Activated CD8-positive, alpha-beta T cell treated with anti-CD3 and anti-CD28 coated beads for 36 hours (primary cell): ENCODE measurements at regions not wholly inside any gene's neighbourhood (a gene's known extent, or its start where the extent isn't known, plus 50 kb on each side); places are given as distances from the start of the nearest gene placed in this dataset.

Experiments used
- ATAC-seq: fragments of 200-7000 bp; cut with Tn5 transposase; one replicate; pipeline ENCODE4 v1.10.0; 2021; ENCODE audit warnings: mild to moderate bottlenecking, moderate library complexity
- CTCF ChIA-PET: fragments of 350-600 bp; sonication (Branson Sonifier 250); formaldehyde crosslinking; loops from one replicate; lab custom pipeline; 2021; ENCODE audit warnings: antibody characterized with exemption; lab: Charles Lee
- POLR2A ChIA-PET: fragments of 350-600 bp; sonication (Branson Sonifier 250); formaldehyde crosslinking; loops from one replicate; lab custom pipeline; 2021; ENCODE audit warnings: antibody characterized with exemption; lab: Charles Lee
- DNase-seq: peaks from one replicate; pipeline ENCODE4 v3.0.0-alpha.2; 2020
- H3K27ac Mint-ChIP-seq: one replicate; pipeline ENCODE4 v1.8.0; 2021; ENCODE audit warnings: mild to moderate bottlenecking, mixed read lengths
- H3K27me3 Mint-ChIP-seq: one replicate; pipeline ENCODE4 v1.8.0; 2021; ENCODE audit warnings: mixed read lengths
- H3K36me3 Mint-ChIP-seq: one replicate; pipeline ENCODE4 v1.8.0; 2021; ENCODE audit warnings: low read depth, mixed read lengths
- H3K4me1 Mint-ChIP-seq: one replicate; pipeline ENCODE4 v1.8.0; 2021; ENCODE audit warnings: low read depth, mixed read lengths
- H3K4me3 Mint-ChIP-seq: one replicate; pipeline ENCODE4 v1.8.0; 2021; ENCODE audit warnings: mild to moderate bottlenecking, moderate library complexity, mixed read lengths
- H3K9me3 Mint-ChIP-seq: one replicate; pipeline ENCODE4 v1.8.0; 2021; ENCODE audit warnings: mixed read lengths
- intact Hi-C: fragments of 100-400 bp; cut with micrococcal nuclease; formaldehyde crosslinking; loops from one replicate; pipeline ENCODE4 v1.10.0; 2022
- TF ChIP-seq, protein P1 (sequence below): fragments of 200-600 bp; IDR thresholded peaks from one replicate; pipeline ENCODE4 v1.8.0; 2022; ENCODE audit warnings: antibody characterized with exemption, mild to moderate bottlenecking

DNA sequence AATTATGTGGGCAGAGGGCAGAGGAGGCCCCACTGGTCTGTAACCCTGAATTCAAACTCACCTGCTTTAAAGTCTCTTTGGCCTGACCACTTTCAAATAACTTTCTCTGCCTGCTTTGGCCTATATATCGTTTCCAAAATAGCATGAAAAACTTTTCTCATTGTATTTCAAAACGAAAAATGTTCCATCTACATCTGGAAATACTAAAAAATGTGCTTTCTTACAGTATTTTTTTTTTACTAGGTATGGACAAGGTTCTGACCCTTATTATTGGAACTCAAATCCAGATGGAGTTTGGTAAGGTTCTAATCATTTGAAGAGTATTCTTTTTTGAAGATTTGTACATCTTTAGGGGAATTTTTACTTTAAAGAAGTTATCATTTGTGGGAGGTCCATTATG lies 241.9 kb downstream of the PAX1 start:
- H3K4me3 Mint-ChIP-seq, result no peak overlapping the region
- peaks cover 10% of the 10 kb centered on the region for H3K9me3 Mint-ChIP-seq
- no peak for DNase-seq
- no peaks in the 10 kb centered on the region for H3K4me1 Mint-ChIP-seq
- POLR2A ChIA-PET, result no interaction called here
- H3K27me3 Mint-ChIP-seq, result no peaks in the 10 kb centered on the region
- no peak overlapping the region for H3K27ac Mint-ChIP-seq
- ATAC-seq, result no peak
- CTCF ChIA-PET, result no interaction called here
- H3K36me3 Mint-ChIP-seq, result no peaks in the 10 kb centered on the region
- TF ChIP-seq, protein P1, sequence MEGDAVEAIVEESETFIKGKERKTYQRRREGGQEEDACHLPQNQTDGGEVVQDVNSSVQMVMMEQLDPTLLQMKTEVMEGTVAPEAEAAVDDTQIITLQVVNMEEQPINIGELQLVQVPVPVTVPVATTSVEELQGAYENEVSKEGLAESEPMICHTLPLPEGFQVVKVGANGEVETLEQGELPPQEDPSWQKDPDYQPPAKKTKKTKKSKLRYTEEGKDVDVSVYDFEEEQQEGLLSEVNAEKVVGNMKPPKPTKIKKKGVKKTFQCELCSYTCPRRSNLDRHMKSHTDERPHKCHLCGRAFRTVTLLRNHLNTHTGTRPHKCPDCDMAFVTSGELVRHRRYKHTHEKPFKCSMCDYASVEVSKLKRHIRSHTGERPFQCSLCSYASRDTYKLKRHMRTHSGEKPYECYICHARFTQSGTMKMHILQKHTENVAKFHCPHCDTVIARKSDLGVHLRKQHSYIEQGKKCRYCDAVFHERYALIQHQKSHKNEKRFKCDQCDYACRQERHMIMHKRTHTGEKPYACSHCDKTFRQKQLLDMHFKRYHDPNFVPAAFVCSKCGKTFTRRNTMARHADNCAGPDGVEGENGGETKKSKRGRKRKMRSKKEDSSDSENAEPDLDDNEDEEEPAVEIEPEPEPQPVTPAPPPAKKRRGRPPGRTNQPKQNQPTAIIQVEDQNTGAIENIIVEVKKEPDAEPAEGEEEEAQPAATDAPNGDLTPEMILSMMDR, result no peak
- intact Hi-C loops, result no loop called here

DNA sequence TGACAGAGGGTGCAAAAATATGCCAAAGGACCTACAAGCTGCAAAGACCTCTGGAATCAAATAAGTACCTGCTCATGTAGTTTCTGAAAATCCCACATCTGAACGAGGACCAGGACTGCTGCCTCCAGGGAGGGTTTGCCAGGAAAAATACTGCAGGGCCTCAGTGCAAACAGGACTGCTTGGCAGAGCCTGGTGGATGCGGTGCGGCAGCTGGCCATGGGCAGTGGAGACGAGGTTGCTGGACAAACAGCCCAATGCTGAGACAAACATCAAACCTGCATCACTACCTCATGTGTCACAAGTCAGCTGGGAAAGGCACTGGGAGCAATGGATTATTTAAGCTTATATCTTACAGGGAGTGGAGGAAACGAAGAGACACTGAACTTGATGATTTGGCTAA lies 238.8 kb downstream of the PAX1 start:
- H3K27me3 Mint-ChIP-seq, result no peaks in the 10 kb centered on the region
- no peaks in the 10 kb centered on the region for H3K4me1 Mint-ChIP-seq
- DNase-seq (no peak), ATAC-seq (no peak)
- H3K4me3 Mint-ChIP-seq, result no peak overlapping the region
- CTCF ChIA-PET, result no interaction called here
- TF ChIP-seq, protein P1, result no peak
- POLR2A ChIA-PET, result no interaction called here
- intact Hi-C loops, result no loop called here
- peaks cover 15% of the 10 kb centered on the region for H3K9me3 Mint-ChIP-seq
- no peaks in the 10 kb centered on the region for H3K36me3 Mint-ChIP-seq
- no peak overlapping the region for H3K27ac Mint-ChIP-seq

DNA sequence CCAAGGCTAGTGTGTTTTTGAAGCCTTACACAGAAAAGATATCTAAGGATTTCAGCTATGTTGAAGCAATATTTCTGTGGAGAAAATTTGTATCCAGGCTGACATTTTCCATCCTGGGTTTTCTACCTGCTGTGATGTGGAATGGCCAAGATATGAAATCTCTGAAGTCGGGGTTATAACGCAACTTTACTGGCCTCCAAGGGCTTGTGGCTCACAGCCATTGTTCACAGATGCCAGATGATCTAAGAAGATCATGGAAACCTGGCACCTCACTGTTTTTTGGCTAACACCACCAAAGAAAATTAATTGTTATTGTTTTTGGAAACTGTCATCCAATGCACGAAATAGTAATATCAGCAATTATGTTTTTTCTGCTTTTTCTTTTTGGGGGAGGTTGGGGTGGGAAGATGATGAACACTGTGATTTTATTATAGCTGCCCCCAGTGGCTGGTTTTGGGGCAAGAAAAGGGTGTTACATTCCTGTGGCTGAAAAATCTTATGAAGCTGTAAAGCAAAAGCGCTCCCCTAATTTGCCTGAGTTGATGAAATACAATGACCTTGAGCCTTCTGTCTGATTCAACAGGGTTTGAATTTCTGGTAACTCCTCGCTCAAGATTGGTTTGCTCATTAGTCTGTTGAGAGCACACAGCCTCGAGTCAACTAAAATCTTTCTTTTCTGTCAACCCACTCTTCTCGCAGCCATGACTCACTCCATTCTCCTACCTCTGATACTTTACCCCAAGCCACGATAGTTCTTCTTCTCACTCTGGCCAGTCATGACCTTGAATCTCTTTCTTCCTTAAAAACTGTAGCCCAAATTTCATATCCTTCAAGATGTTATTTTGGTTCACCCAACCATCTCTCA lies 236.7 kb downstream of the PAX1 start:
- Mint-ChIP-seq H3K36me3 (no peaks in the 10 kb centered on the region), H3K4me1 (no peaks in the 10 kb centered on the region), H3K27ac (no peak overlapping the region), H3K27me3 (no peaks in the 10 kb centered on the region), H3K4me3 (no peak overlapping the region), H3K9me3 (peaks cover 13% of the 10 kb centered on the region)
- no peak for ATAC-seq
- POLR2A ChIA-PET, result no interaction called here
- TF ChIP-seq, protein P1, result no peak
- intact Hi-C loops, result no loop called here
- DNase-seq, result no peak
- CTCF ChIA-PET, result no interaction called here

DNA sequence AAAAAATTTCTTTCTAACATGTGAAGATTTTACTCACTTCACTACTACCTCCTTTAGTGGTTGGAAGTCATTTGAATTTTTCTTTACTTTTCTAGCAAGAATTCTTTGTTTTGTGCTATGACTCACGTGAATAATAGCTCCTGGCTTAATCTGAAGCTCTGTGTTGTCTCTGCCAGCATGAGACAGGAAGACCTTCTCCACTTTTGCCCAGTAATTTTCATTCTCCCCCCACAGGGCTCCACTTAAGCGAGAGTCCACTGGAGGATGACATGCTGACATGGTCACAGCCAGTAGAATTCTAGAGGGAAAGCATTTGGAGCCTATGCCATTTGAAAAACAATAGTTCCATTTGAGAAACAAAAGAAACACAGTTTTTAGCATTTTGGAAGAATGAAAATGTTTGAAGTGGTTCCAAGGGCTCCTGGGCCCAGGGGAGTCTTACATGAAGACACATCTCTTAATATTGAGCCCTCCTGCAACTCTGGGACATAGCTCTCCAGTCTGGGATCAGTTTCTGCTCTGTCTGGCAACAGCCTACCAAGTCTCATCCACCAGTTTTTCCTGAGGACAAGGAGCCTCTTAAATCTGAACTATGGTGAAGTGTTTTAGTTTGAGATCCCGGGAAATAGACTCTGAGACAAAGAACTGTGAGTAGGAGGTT lies 231.4 kb downstream of the PAX1 start:
- ATAC-seq (no peak), DNase-seq (no peak)
- intact Hi-C loops, result no loop called here
- POLR2A ChIA-PET, result no interaction called here
- Mint-ChIP-seq H3K36me3 (no peaks in the 10 kb centered on the region), H3K4me3 (no peak overlapping the region), H3K4me1 (no peaks in the 10 kb centered on the region), H3K27me3 (no peaks in the 10 kb centered on the region), H3K9me3 (peaks cover 4% of the 10 kb centered on the region), H3K27ac (no peak overlapping the region)
- TF ChIP-seq, protein P1, result no peak
- CTCF ChIA-PET, result no interaction called here

DNA sequence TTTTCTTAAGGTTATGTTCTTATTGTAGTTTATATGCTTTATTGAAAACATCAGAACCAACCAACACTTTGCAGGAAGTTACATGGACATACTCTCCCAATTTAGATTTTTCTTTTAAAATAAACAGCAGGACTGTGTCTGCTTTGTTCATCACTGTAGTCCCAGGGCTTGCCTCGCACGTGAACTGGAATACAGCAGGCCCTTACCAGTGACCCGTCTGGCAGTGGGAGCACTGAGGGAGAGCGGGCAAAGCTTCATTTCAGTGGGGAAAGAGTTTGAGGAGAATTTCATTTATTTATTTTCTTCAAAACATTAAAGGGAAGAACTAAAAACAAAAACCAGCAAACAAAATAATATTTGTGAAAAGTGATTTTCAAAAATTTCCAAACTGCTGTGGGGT lies 230.8 kb downstream of the PAX1 start:
- no peak for DNase-seq
- H3K36me3 Mint-ChIP-seq, result no peaks in the 10 kb centered on the region
- POLR2A ChIA-PET, result no interaction called here
- H3K27ac Mint-ChIP-seq, result no peak overlapping the region
- CTCF ChIA-PET, result no interaction called here
- intact Hi-C loops, result no loop called here
- TF ChIP-seq, protein P1, result no peak
- H3K9me3 Mint-ChIP-seq, result peaks cover 5% of the 10 kb centered on the region
- H3K4me3 Mint-ChIP-seq, result no peak overlapping the region
- ATAC-seq, result no peak
- H3K27me3 Mint-ChIP-seq, result no peaks in the 10 kb centered on the region
- H3K4me1 Mint-ChIP-seq, result no peaks in the 10 kb centered on the region
